ENCODE measurements at regions not wholly inside any gene's neighbourhood (a gene's known extent, or its start where the extent isn't known, plus 50 kb on each side); places are given as distances from the start of the nearest gene placed in this dataset.

GRCh38 chr5:85010014-85010562, 625.4 kb upstream of the EDIL3 start:
- TF ChIP-seq CTCF (IDR thresholded peaks at IDR 0.05), result no peak
- TF ChIP-seq POLR2A (IDR thresholded peaks at IDR 0.05), result no peak
- no peak for DNase-seq (ENCODE audit: low spot score in 2 of 2)
- WGBS, 2 donors, result 86 to 88% methylated on average over 4 of the region's 4 CpGs
- intact Hi-C loops (cut with DNase I; ENCODE audit: low total_unique reads), result no loop called here
- no peak overlapping the region for H3K4me3 ChIP-seq (ENCODE audit: low read depth, poor library complexity, severe bottlenecking)

GRCh38 chr5:85017261-85017660, 632.6 kb upstream of the EDIL3 start:
- intact Hi-C loops (cut with DNase I; ENCODE audit: low total_unique reads), result no loop called here
- WGBS, 2 donors, result 68 to 78% methylated on average over 2 of the region's 2 CpGs
- TF ChIP-seq POLR2A (IDR thresholded peaks at IDR 0.05) (no peak), CTCF (IDR thresholded peaks at IDR 0.05) (no peak)
- no peak overlapping the region for H3K4me3 ChIP-seq (ENCODE audit: low read depth, poor library complexity, severe bottlenecking)
- no peak for DNase-seq (ENCODE audit: low spot score in 2 of 2)

- H3K4me3 ChIP-seq (ENCODE audit: low read depth, poor library complexity, severe bottlenecking), result no peak overlapping the region
- no peak for TF ChIP-seq POLR2A (IDR thresholded peaks at IDR 0.05)
- TF ChIP-seq CTCF (IDR thresholded peaks at IDR 0.05), result no peak
- intact Hi-C loops (cut with DNase I; ENCODE audit: low total_unique reads), result no loop called here
- DNase-seq (ENCODE audit: low spot score in 2 of 2), result no peak
These were observed 645.8 kb upstream of the EDIL3 start for GRCh38 chr5:85030316-85031084.

- intact Hi-C loops (cut with DNase I; ENCODE audit: low total_unique reads), result no loop called here
These were observed 664.3 kb upstream of the EDIL3 start for GRCh38 chr5:85049020-85049419.

GRCh38 chr5:85052826-85053225, 668.1 kb upstream of the EDIL3 start:
- intact Hi-C loops (cut with DNase I; ENCODE audit: low total_unique reads), result no loop called here
- 53 to 65% methylated on average over 3 of the region's 3 CpGs for WGBS, 2 donors
- no peak for TF ChIP-seq CTCF (IDR thresholded peaks at IDR 0.05)
- TF ChIP-seq POLR2A (IDR thresholded peaks at IDR 0.05), result no peak
- no peak overlapping the region for H3K4me3 ChIP-seq (ENCODE audit: low read depth, poor library complexity, severe bottlenecking)
- no peak for DNase-seq (ENCODE audit: low spot score in 2 of 2)

More at GRCh38 chr5:85049020-85049419, 664.3 kb upstream of the EDIL3 start:
- 0 to 8% methylated on average over 1 of the region's 1 CpG for WGBS, 2 donors
- H3K4me3 ChIP-seq (ENCODE audit: low read depth, poor library complexity, severe bottlenecking), result no peak overlapping the region
- TF ChIP-seq CTCF (IDR thresholded peaks at IDR 0.05), result no peak
- no peak for TF ChIP-seq POLR2A (IDR thresholded peaks at IDR 0.05)
- no peak for DNase-seq (ENCODE audit: low spot score in 2 of 2)
